ENCODE measurements at regions not wholly inside any gene's neighbourhood (a gene's known extent, or its start where the extent isn't known, plus 50 kb on each side); places are given as distances from the start of the nearest gene placed in this dataset.

DNA sequence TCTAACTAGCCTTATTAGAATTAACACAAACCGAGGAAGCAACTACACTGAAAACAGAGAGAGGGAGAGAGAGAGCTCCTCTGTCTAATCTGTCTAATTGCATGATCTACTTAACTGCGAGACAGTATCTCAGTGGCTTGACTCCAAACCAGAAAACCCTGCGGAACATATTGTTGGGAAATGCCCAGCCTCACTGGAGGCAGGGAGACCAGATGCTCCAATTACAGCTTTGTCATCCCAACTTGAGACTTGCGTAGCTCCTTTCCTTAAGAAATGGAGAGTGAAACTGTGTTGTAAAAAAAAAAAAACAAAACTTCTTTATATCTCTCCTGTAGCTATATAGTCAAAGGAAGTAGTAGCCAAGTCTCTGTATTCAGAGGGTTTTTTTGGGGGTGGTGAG is 52.0 kb upstream of the ZNRF2 start:
- ChIA-PET CTCF (ENCODE audit: low intra/inter-chr PET ratio, low total read pairs) (no interaction called here), POLR2A (no interaction called here)
- H3K9me3 ChIP-seq (ENCODE audit: low read length) = no peaks in the 10 kb centered on the region
- H3K4me2 ChIP-seq (ENCODE audit: low read depth, low read length) = no peak overlapping the region
- intact Hi-C loops (cut with micrococcal nuclease; ENCODE audit: unreplicated experiment) (no loop called here), in situ Hi-C loops (cut with HindIII; ENCODE audit: extremely low pct_ligation_motif_present, low pct_unique_long_range_greater_than_20kb) (loop anchor here (5.0 kb wide), 1 partner anchor 180 kb away; no protein-coding TSS in a partner anchor)
- 81% methylated on average over 4 of the region's 4 CpGs for WGBS (ENCODE audit: low lambda C conversion rate)
- no peak overlapping the region for H3K9ac ChIP-seq (ENCODE audit: insufficient read depth, low read depth, low read length)
- no peak overlapping the region for H3K4me3 ChIP-seq (replicated peaks in 1 of 3; ENCODE audit: insufficient read depth in 1 of 3, low read depth in 2 of 3, low read length in 3 of 3)
- no peak overlapping the region for H2AFZ ChIP-seq (ENCODE audit: low read length)
- no peaks in the 10 kb centered on the region for H3K79me2 ChIP-seq (ENCODE audit: insufficient read depth, low read length)
- H3K27me3 ChIP-seq (ENCODE audit: control insufficient read depth in 1 of 2, insufficient read depth in 2 of 2, low read length in 2 of 2) = no peaks in the 10 kb centered on the region
- no peak for DNase-seq (ENCODE audit: low spot score)
- no peak for TF ChIP-seq PTBP1 (IDR thresholded peaks at IDR 0.05; ENCODE audit: low read depth, low read length, poor library complexity, severe bottlenecking)
- TF ChIP-seq ZNF674 (CRISPR knock-in tag; IDR thresholded peaks at IDR 0.05; ENCODE audit: low read depth) = no peak
- TF ChIP-seq CHCHD3 (CRISPR knock-in tag; IDR thresholded peaks at IDR 0.05) = no peak
- TF ChIP-seq ZFP36L2 (CRISPR knock-in tag; IDR thresholded peaks at IDR 0.05) = no peak
- TF ChIP-seq ATF7-NPFF (CRISPR knock-in tag; IDR thresholded peaks at IDR 0.05; ENCODE audit: low read depth) = no peak
- no peak for TF ChIP-seq ZNF253 (CRISPR knock-in tag; IDR thresholded peaks at IDR 0.05; ENCODE audit: borderline replicate concordance)
- TF ChIP-seq SMARCC2 (IDR thresholded peaks at IDR 0.05) = no peak
- no peak for ATAC-seq
- FAIRE-seq = no peak
- no peaks in the 10 kb centered on the region for H3K4me1 ChIP-seq (ENCODE audit: insufficient read depth, low read length)
- H3K36me3 ChIP-seq (replicated peaks in 1 of 2; ENCODE audit: control insufficient read depth in 1 of 2, insufficient read depth in 2 of 2, low read length in 2 of 2) = no peaks in the 10 kb centered on the region
- H4K20me1 ChIP-seq (ENCODE audit: insufficient read depth, low read length) = no peaks in the 10 kb centered on the region
- BruUV-seq (replicated peaks) = no TSS peak
- H3K27ac ChIP-seq (ENCODE audit: extremely low read length, insufficient read depth, low read length) = no peak overlapping the region

Data from HepG2 (cell line).